Small intestine (tissue), 7 donors: ENCODE measurements at regions not wholly inside any gene's neighbourhood (a gene's known extent, or its start where the extent isn't known, plus 50 kb on each side); places are given as distances from the start of the nearest gene placed in this dataset.

Experiments
- DNase-seq, 2 donors: peaks; one replicate each; pipeline versions ENCODE4 v3.0.0 to v3.0.0-alpha.2; 2013
- FAIRE-seq: peaks from 2 replicates; lab custom pipeline; 2012; peaks lifted over from hg19 to GRCh38; lab: Jason Lieb, UNC
- H3K27ac ChIP-seq, 3 donors: one replicate each; pipeline ENCODE4 v1.5.1; 2013; ENCODE audit warnings: low read length in 2 of 3, mild to moderate bottlenecking in 2 of 3, control low read depth in 1 of 3, inconsistent platforms in 1 of 3, low read depth in 1 of 3, moderate library complexity in 1 of 3
- H3K27me3 ChIP-seq, 3 donors: one replicate each; pipeline ENCODE4 v1.6.1; 2013; ENCODE audit warnings: low read length in 3 of 3, inconsistent platforms in 1 of 3; ENCODE audit not compliant: control insufficient read depth in 3 of 3, insufficient read depth in 3 of 3
- H3K36me3 ChIP-seq, 3 donors: one replicate each; pipeline ENCODE4 v1.6.1; 2013; ENCODE audit warnings: low read length in 3 of 3, inconsistent platforms in 1 of 3, low read depth in 1 of 3, mild to moderate bottlenecking in 1 of 3, moderate library complexity in 1 of 3; ENCODE audit not compliant: control insufficient read depth in 3 of 3, insufficient read depth in 2 of 3
- H3K4me1 ChIP-seq, 3 donors: one replicate each; pipeline ENCODE4 v1.6.1; 2013; ENCODE audit warnings: low read length in 2 of 3, inconsistent platforms in 1 of 3, low read depth in 1 of 3, mild to moderate bottlenecking in 1 of 3, moderate library complexity in 1 of 3; ENCODE audit not compliant: control insufficient read depth in 3 of 3, insufficient read depth in 2 of 3
- H3K4me3 ChIP-seq, 3 donors: one replicate each; pipeline ENCODE4 v1.5.1; 2013; ENCODE audit warnings: low read length in 3 of 3, control low read depth in 1 of 3, inconsistent platforms in 1 of 3, low read depth in 1 of 3, mild to moderate bottlenecking in 1 of 3, moderate library complexity in 1 of 3
- H3K9me3 ChIP-seq, 2 donors: one replicate each; pipeline ENCODE4 v1.6.1; 2013; ENCODE audit warnings: low read depth in 1 of 2, low read length in 1 of 2; ENCODE audit not compliant: control insufficient read depth in 2 of 2, insufficient read depth in 1 of 2
- WGBS, 3 donors: extraction: QIAGEN DNeasy Blood & Tissue Kit; methylation state at CpG; one replicate each; pipeline ENCODE4 v1.1.7; 2013; 5-methylcytosine and 5-hydroxymethylcytosine counted together
- donor health status: healthy with polysubstance abuse.
- donor health status: control.
- donor health status: control.
- donor health status: Bipolar disorder and iron deficiency.
- donor health status: healthy.

GRCh38 chr2:120913972-120914838, 178.5 kb downstream of the GLI2 start:
- no peak overlapping the region for H3K4me3 ChIP-seq
- DNase-seq (no peak), FAIRE-seq (no peak)
- WGBS, 3 donors, result 83 to 87% (median 86%) methylated on average over 13 of the region's 13 CpGs
- H3K36me3 ChIP-seq, result no peaks in the 10 kb centered on the region
- H3K4me1 ChIP-seq, result no peaks in the 10 kb centered on the region
- no peak overlapping the region for H3K27ac ChIP-seq
- no peaks in the 10 kb centered on the region for H3K9me3 ChIP-seq
- peaks cover 0 to 32% (median 0%) of the 10 kb centered on the region in 3 donors for H3K27me3 ChIP-seq

GRCh38 chr2:120914839-120915521, 179.3 kb downstream of the GLI2 start:
- Histone ChIP-seq H3K9me3 (no peaks in the 10 kb centered on the region), H3K36me3 (no peaks in the 10 kb centered on the region), H3K27me3 (peaks cover 0 to 34% (median 0%) of the 10 kb centered on the region in 3 donors), H3K27ac (no peak overlapping the region), H3K4me3 (no peak overlapping the region), H3K4me1 (no peaks in the 10 kb centered on the region)
- FAIRE-seq (no peak), DNase-seq (peak in 1 of 2 donors; percentile 15)
- WGBS, 3 donors, result 56 to 75% (median 68%) methylated on average over 17 of the region's 17 CpGs

GRCh38 chr2:120915670-120916069, 180.0 kb downstream of the GLI2 start:
- Histone ChIP-seq H3K27me3 (peaks cover 0 to 37% (median 0%) of the 10 kb centered on the region in 3 donors), H3K9me3 (no peaks in the 10 kb centered on the region), H3K4me3 (no peak overlapping the region), H3K27ac (no peak overlapping the region), H3K4me1 (no peaks in the 10 kb centered on the region), H3K36me3 (no peaks in the 10 kb centered on the region)
- DNase-seq (no peak), FAIRE-seq (no peak)
- WGBS, 3 donors, result 75 to 90% (median 84%) methylated on average over 3 of the region's 3 CpGs

GRCh38 chr2:120916446-120916845, 180.8 kb downstream of the GLI2 start:
- Histone ChIP-seq H3K27me3 (peaks cover 0 to 37% (median 0%) of the 10 kb centered on the region in 3 donors), H3K4me1 (no peaks in the 10 kb centered on the region), H3K9me3 (no peaks in the 10 kb centered on the region), H3K36me3 (no peaks in the 10 kb centered on the region), H3K27ac (no peak overlapping the region), H3K4me3 (no peak overlapping the region)
- FAIRE-seq, result no peak
- DNase-seq, result no peak
- WGBS, 3 donors, result 88 to 92% (median 91%) methylated on average over 9 of the region's 9 CpGs

GRCh38 chr2:120917886-120918285, 182.2 kb downstream of the GLI2 start:
- DNase-seq, result peak in 1 of 2 donors; percentile 22
- no peaks in the 10 kb centered on the region for H3K36me3 ChIP-seq
- FAIRE-seq, result no peak
- H3K27ac ChIP-seq, result no peak overlapping the region
- H3K9me3 ChIP-seq, result no peaks in the 10 kb centered on the region
- peaks cover 0 to 26% (median 0%) of the 10 kb centered on the region in 3 donors for H3K27me3 ChIP-seq
- no peak overlapping the region for H3K4me3 ChIP-seq
- H3K4me1 ChIP-seq, result no peaks in the 10 kb centered on the region
- WGBS, 3 donors, result 36 to 51% (median 48%) methylated on average over 4 of the region's 4 CpGs

GRCh38 chr2:120919216-120919615, 183.5 kb downstream of the GLI2 start:
- H3K4me1 ChIP-seq, result no peaks in the 10 kb centered on the region
- FAIRE-seq (no peak), DNase-seq (no peak)
- no peak overlapping the region for H3K27ac ChIP-seq
- peaks cover 0 to 20% (median 0%) of the 10 kb centered on the region in 3 donors for H3K27me3 ChIP-seq
- H3K9me3 ChIP-seq, result no peaks in the 10 kb centered on the region
- no peaks in the 10 kb centered on the region for H3K36me3 ChIP-seq
- WGBS, 3 donors, result 80 to 90% (median 87%) methylated on average over 8 of the region's 8 CpGs
- H3K4me3 ChIP-seq, result no peak overlapping the region

GRCh38 chr2:120919771-120920453, 184.2 kb downstream of the GLI2 start:
- H3K4me1 ChIP-seq, result no peaks in the 10 kb centered on the region
- no peak for DNase-seq
- H3K4me3 ChIP-seq, result no peak overlapping the region
- H3K27ac ChIP-seq, result peak overlapping the region in 1 of 3 donors; percentile 48
- H3K9me3 ChIP-seq, result no peaks in the 10 kb centered on the region
- 82 to 88% (median 86%) methylated on average over 19 of the region's 19 CpGs for WGBS, 3 donors
- no peaks in the 10 kb centered on the region for H3K36me3 ChIP-seq
- no peak for FAIRE-seq
- H3K27me3 ChIP-seq, result peaks cover 0 to 15% (median 0%) of the 10 kb centered on the region in 3 donors

- H3K27ac ChIP-seq, result peak overlapping the region in 1 of 3 donors; percentile 48
- no peaks in the 10 kb centered on the region for H3K4me1 ChIP-seq
- no peak for FAIRE-seq
- 77 to 89% (median 86%) methylated on average over 13 of the region's 13 CpGs for WGBS, 3 donors
- H3K9me3 ChIP-seq, result no peaks in the 10 kb centered on the region
- no peak for DNase-seq
- H3K4me3 ChIP-seq, result no peak overlapping the region
- no peaks in the 10 kb centered on the region for H3K36me3 ChIP-seq
- peaks cover 0 to 15% (median 0%) of the 10 kb centered on the region in 3 donors for H3K27me3 ChIP-seq
Measured at GRCh38 chr2:120920454-120921148, 184.9 kb downstream of the GLI2 start.
